DOHH2 (cell line): ENCODE measurements at regions not wholly inside any gene's neighbourhood (a gene's known extent, or its start where the extent isn't known, plus 50 kb on each side); places are given as distances from the start of the nearest gene placed in this dataset.

Experiments
- EZH2phosphoT487 ChIP-seq: fragments of 200-600 bp; sonication (generic); IDR thresholded peaks from 2 replicates; pipeline ENCODE4 v1.6.1; 2017; ENCODE audit warnings: borderline replicate concordance, mild to moderate bottlenecking, antibody characterized with exemption, low read length, moderate library complexity, mixed read lengths
- TF ChIP-seq, protein P1 (sequence below): fragments of 200-600 bp; sonication (generic); IDR thresholded peaks from one replicate; pipeline ENCODE4 v1.5.1; 2014; ENCODE audit warnings: antibody characterized with exemption, mild to moderate bottlenecking, low read depth, low read length; ENCODE audit not compliant: poor library complexity, severe bottlenecking

DNA sequence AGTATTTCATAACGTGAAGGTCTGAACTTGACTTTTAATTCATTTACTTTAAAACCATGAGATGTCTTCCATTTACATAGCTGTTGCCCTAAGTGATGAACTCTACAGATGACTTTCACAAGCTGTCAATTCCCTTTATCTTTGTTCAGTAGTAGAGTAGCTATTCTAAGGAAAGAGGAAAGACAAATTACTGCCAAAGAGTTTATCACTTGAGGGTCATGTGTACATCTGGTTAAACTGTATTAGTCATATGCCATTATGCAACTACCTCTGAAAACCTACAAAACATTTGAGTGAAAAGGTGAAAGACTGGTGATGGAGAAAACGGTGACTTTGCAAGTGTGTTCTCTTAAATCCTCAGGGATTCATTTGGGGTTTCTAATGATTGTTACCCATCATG, 763.9 kb downstream of the TMEM182 start:
- TF ChIP-seq EZH2phosphoT487: no peak
- TF ChIP-seq, protein P1, sequence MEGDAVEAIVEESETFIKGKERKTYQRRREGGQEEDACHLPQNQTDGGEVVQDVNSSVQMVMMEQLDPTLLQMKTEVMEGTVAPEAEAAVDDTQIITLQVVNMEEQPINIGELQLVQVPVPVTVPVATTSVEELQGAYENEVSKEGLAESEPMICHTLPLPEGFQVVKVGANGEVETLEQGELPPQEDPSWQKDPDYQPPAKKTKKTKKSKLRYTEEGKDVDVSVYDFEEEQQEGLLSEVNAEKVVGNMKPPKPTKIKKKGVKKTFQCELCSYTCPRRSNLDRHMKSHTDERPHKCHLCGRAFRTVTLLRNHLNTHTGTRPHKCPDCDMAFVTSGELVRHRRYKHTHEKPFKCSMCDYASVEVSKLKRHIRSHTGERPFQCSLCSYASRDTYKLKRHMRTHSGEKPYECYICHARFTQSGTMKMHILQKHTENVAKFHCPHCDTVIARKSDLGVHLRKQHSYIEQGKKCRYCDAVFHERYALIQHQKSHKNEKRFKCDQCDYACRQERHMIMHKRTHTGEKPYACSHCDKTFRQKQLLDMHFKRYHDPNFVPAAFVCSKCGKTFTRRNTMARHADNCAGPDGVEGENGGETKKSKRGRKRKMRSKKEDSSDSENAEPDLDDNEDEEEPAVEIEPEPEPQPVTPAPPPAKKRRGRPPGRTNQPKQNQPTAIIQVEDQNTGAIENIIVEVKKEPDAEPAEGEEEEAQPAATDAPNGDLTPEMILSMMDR: no peak
